GM20000 (cell line): ENCODE measurements at regions not wholly inside any gene's neighbourhood (a gene's known extent, or its start where the extent isn't known, plus 50 kb on each side); places are given as distances from the start of the nearest gene placed in this dataset.

Source experiments
- DNase-seq: peaks from one replicate; pipeline ENCODE4 v3.0.0; 2012; ENCODE audit warnings: low spot score
- CTCF ChIP-seq: IDR thresholded peaks from 2 replicates; pipeline ENCODE4 v1.5.1; 2012; ENCODE audit warnings: mild to moderate bottlenecking, control low read depth; ENCODE audit errors: extremely low read depth, missing control alignments

- no peak for DNase-seq
- no peak for TF ChIP-seq CTCF
These were observed 331.4 kb downstream of the BCAT1 start for GRCh38 chr12:24617471-24617870.

GRCh38 chr12:24615967-24616411, 332.9 kb downstream of the BCAT1 start:
- no peak for TF ChIP-seq CTCF
- DNase-seq, result no peak

GRCh38 chr12:24608637-24609285, 340.1 kb downstream of the BCAT1 start:
- no peak for DNase-seq
- no peak for TF ChIP-seq CTCF

GRCh38 chr12:24608108-24608507, 340.8 kb downstream of the BCAT1 start:
- no peak for DNase-seq
- TF ChIP-seq CTCF, result no peak

- TF ChIP-seq CTCF, result no peak
- DNase-seq, result no peak
These were observed 343.0 kb downstream of the BCAT1 start for GRCh38 chr12:24605916-24606315.

- DNase-seq, result no peak
- no peak for TF ChIP-seq CTCF
These were observed 343.4 kb downstream of the BCAT1 start for GRCh38 chr12:24605466-24605865.

- DNase-seq, result no peak
- no peak for TF ChIP-seq CTCF
These were observed 345.5 kb downstream of the BCAT1 start for GRCh38 chr12:24603371-24603770.
